T-helper 2 cell (primary cell): ENCODE measurements at regions not wholly inside any gene's neighbourhood (a gene's known extent, or its start where the extent isn't known, plus 50 kb on each side); places are given as distances from the start of the nearest gene placed in this dataset.
"Not testable (repeated sequence)": the region's sequence is repeated elsewhere in the genome, so short reads cannot be mapped to it uniquely, and the experiment has no call there.

Experiments used
- DNase-seq, 5 experiments: peaks; one replicate each; pipeline versions ENCODE4 v3.0.0 to v3.0.0-alpha.2; 2012 to 2022

GRCh38 chr1:70490153-70490552 is 79.1 kb downstream of the CTH start:
- no peak for DNase-seq

GRCh38 chr1:70495370-70495769 is 84.3 kb downstream of the CTH start:
- no peak for DNase-seq

GRCh38 chr1:70496181-70496580 is 85.1 kb downstream of the CTH start:
- DNase-seq, result no peak

GRCh38 chr1:70497152-70497551 is 86.1 kb downstream of the CTH start:
- no peak for DNase-seq

GRCh38 chr1:70498666-70499065 is 87.6 kb downstream of the CTH start:
- DNase-seq, result no peak

- no peak for DNase-seq
Observed at GRCh38 chr1:70499695-70500094, 88.6 kb downstream of the CTH start.

GRCh38 chr1:70503358-70503757 is 92.3 kb downstream of the CTH start:
- DNase-seq, result no peak

- peak in 1 of 5 experiments; percentile 70 for DNase-seq
Observed at GRCh38 chr1:70504176-70504820, 93.2 kb downstream of the CTH start.

GRCh38 chr1:70504821-70505193 is 93.7 kb downstream of the CTH start:
- no peak for DNase-seq

GRCh38 chr1:70507991-70508390 is 96.9 kb downstream of the CTH start:
- DNase-seq, result not testable (repeated sequence)

GRCh38 chr1:70509996-70510876 is 99.2 kb downstream of the CTH start:
- peak in 1 of 5 experiments; percentile 65 for DNase-seq

GRCh38 chr1:70517444-70517843 is 106.4 kb downstream of the CTH start:
- peak in 1 of 5 experiments; percentile 6 for DNase-seq

- DNase-seq, result peak in 1 of 5 experiments; percentile 4
Observed at GRCh38 chr1:70518106-70518505, 107.0 kb downstream of the CTH start.

- peak in 1 of 5 experiments; percentile 16 for DNase-seq
Observed at GRCh38 chr1:70528590-70529333, 117.7 kb downstream of the CTH start.

- DNase-seq, result no peak
Observed at GRCh38 chr1:70536708-70537366, 125.8 kb downstream of the CTH start.

- DNase-seq, result no peak
Observed at GRCh38 chr1:70537788-70538187, 126.7 kb downstream of the CTH start.

GRCh38 chr1:70542030-70542429 is 131.0 kb downstream of the CTH start:
- no peak for DNase-seq

GRCh38 chr1:70542856-70543255 is 131.8 kb downstream of the CTH start:
- no peak for DNase-seq

- DNase-seq, result no peak
Observed at GRCh38 chr1:70546726-70547125, 135.7 kb downstream of the CTH start.

GRCh38 chr1:70552662-70553566 is 141.8 kb downstream of the CTH start:
- no peak for DNase-seq

- DNase-seq, result no peak
Observed at GRCh38 chr1:70553567-70553956, 142.5 kb downstream of the CTH start.

- no peak for DNase-seq
Observed at GRCh38 chr1:70554341-70554740, 143.3 kb downstream of the CTH start.
